CD14-positive monocyte (primary cell): ENCODE measurements at regions not wholly inside any gene's neighbourhood (a gene's known extent, or its start where the extent isn't known, plus 50 kb on each side); places are given as distances from the start of the nearest gene placed in this dataset.

Experiments used
- DNase-seq, 3 donors: peaks; one replicate each; pipeline ENCODE4 v3.0.0-alpha.2; 2011 to 2022
- H2AFZ ChIP-seq: 2 replicates; pipeline ENCODE4 v1.6.0; 2012; ENCODE audit warnings: mild to moderate bottlenecking, low read depth, low read length, inconsistent platforms; ENCODE audit not compliant: insufficient read depth, poor library complexity, severe bottlenecking
- H3K27ac ChIP-seq, 2 donors: 1 replicate in 1 of 2; 2 replicates in 1 of 2; pipeline ENCODE4 v1.5.1; 2012 to 2013; ENCODE audit warnings: low read length in 2 of 2, control low read depth in 1 of 2, inconsistent platforms in 1 of 2, low read depth in 1 of 2, mild to moderate bottlenecking in 1 of 2
- H3K27me3 ChIP-seq, 2 donors: one replicate each; pipeline versions ENCODE4 v1.6.0 to v1.6.1; 2011 to 2013; ENCODE audit warnings: low read length in 2 of 2; ENCODE audit not compliant: control insufficient read depth in 2 of 2, insufficient read depth in 2 of 2
- H3K36me3 ChIP-seq, 2 donors: replicated peaks in 1 of 2; 1 replicate in 1 of 2; 2 replicates in 1 of 2; pipeline versions ENCODE4 v1.5.1 to v1.6.1; 2012 to 2013; ENCODE audit warnings: low read length in 2 of 2, control low read depth in 1 of 2, inconsistent platforms in 1 of 2, mild to moderate bottlenecking in 1 of 2; ENCODE audit not compliant: insufficient read depth in 2 of 2, control insufficient read depth in 1 of 2
- H3K4me1 ChIP-seq, 2 donors: 1 replicate in 1 of 2; 2 replicates in 1 of 2; pipeline versions ENCODE4 v1.5.1 to v1.6.1; 2012 to 2013; ENCODE audit warnings: low read length in 2 of 2, control low read depth in 1 of 2, inconsistent platforms in 1 of 2, mild to moderate bottlenecking in 1 of 2, moderate library complexity in 1 of 2; ENCODE audit not compliant: insufficient read depth in 2 of 2, control insufficient read depth in 1 of 2
- H3K4me2 ChIP-seq: replicated peaks from 2 replicates; pipeline ENCODE3; 2012; ENCODE audit warnings: low read length, moderate library complexity, mild to moderate bottlenecking; ENCODE audit not compliant: poor library complexity, severe bottlenecking; ENCODE audit errors: extremely low read depth
- H3K4me3 ChIP-seq, 3 experiments: fragments of 200-600 bp in 1 of 3; sonication (generic) in 1 of 3; replicated peaks in 1 of 3; 1 replicate in 2 of 3; 2 replicates in 1 of 3; pipeline ENCODE4 v1.5.1; 2011 to 2013; ENCODE audit warnings: low read length in 3 of 3, mild to moderate bottlenecking in 3 of 3, control low read depth in 2 of 3, low read depth in 2 of 3, inconsistent platforms in 1 of 3, moderate library complexity in 1 of 3
- H3K79me2 ChIP-seq: 2 replicates; pipeline ENCODE4 v1.6.0; 2012; ENCODE audit warnings: mild to moderate bottlenecking, control low read depth, inconsistent platforms, low read length, moderate library complexity; ENCODE audit not compliant: insufficient read depth
- H3K9ac ChIP-seq: 2 replicates; pipeline ENCODE4 v1.6.0; 2017; ENCODE audit warnings: low read length, mild to moderate bottlenecking; ENCODE audit not compliant: insufficient read depth, poor library complexity, severe bottlenecking
- H3K9me3 ChIP-seq, 2 donors: replicated peaks in 1 of 2; 1 replicate in 1 of 2; 2 replicates in 1 of 2; pipeline versions ENCODE4 v1.5.1 to v1.6.1; 2012 to 2013; ENCODE audit warnings: low read length in 2 of 2, control low read depth in 1 of 2; ENCODE audit not compliant: control insufficient read depth in 1 of 2, insufficient read depth in 1 of 2
- H4K20me1 ChIP-seq: 2 replicates; pipeline ENCODE4 v1.6.0; 2012; ENCODE audit warnings: mild to moderate bottlenecking, low read length, control low read depth, moderate library complexity; ENCODE audit not compliant: insufficient read depth
- H3K27ac Mint-ChIP-seq, 7 donors: one replicate each; pipeline ENCODE4 v1.8.0; 2020; ENCODE audit warnings: mild to moderate bottlenecking in 7 of 7, mixed read lengths in 7 of 7, moderate library complexity in 6 of 7, inconsistent platforms in 2 of 7
- H3K27me3 Mint-ChIP-seq, 3 donors: one replicate each; pipeline ENCODE4 v1.8.0; 2021 to 2022; ENCODE audit warnings: low read depth in 3 of 3, mild to moderate bottlenecking in 3 of 3, mixed read lengths in 3 of 3, moderate library complexity in 3 of 3, inconsistent platforms in 1 of 3
- H3K36me3 Mint-ChIP-seq, 2 donors: one replicate each; pipeline ENCODE4 v1.8.0; 2020; ENCODE audit warnings: mixed read lengths in 2 of 2, inconsistent platforms in 1 of 2, mild to moderate bottlenecking in 1 of 2
- H3K4me1 Mint-ChIP-seq: one replicate; pipeline ENCODE4 v1.8.0; 2020; ENCODE audit warnings: mild to moderate bottlenecking, mixed read lengths
- H3K4me3 Mint-ChIP-seq, 2 donors: one replicate each; pipeline ENCODE4 v1.8.0; 2020; ENCODE audit warnings: mild to moderate bottlenecking in 2 of 2, mixed read lengths in 2 of 2, moderate library complexity in 1 of 2
- H3K9me3 Mint-ChIP-seq, 7 donors: one replicate each; pipeline ENCODE4 v1.8.0; 2020 to 2022; ENCODE audit warnings: mixed read lengths in 7 of 7, mild to moderate bottlenecking in 6 of 7, moderate library complexity in 6 of 7, inconsistent platforms in 2 of 7
- CTCF ChIP-seq: fragments of 200-600 bp; IDR thresholded peaks from one replicate; pipeline ENCODE4 v1.8.0; 2022; ENCODE audit warnings: antibody characterized with exemption, mild to moderate bottlenecking
- WGBS: methylation state at CpG from one replicate; pipeline ENCODE4 v1.1.5; 2013; ENCODE audit warnings: missing lambda C conversion rate; ENCODE audit not compliant: insufficient coverage; 5-methylcytosine and 5-hydroxymethylcytosine counted together
- intact Hi-C, 2 donors: fragments of 100-400 bp; cut with micrococcal nuclease; formaldehyde crosslinking; loops; one replicate each; pipeline versions ENCODE4 v1.15.0 to v1.15.1; 2023

- no peak overlapping the region for H3K27ac Mint-ChIP-seq
- Histone ChIP-seq H3K27me3 (no peaks in the 10 kb centered on the region), H3K9me3 (no peaks in the 10 kb centered on the region), H3K9ac (no peak overlapping the region), H3K4me1 (no peaks in the 10 kb centered on the region), H3K79me2 (no peaks in the 10 kb centered on the region), H3K36me3 (no peaks in the 10 kb centered on the region), H4K20me1 (no peaks in the 10 kb centered on the region), H3K4me3 (no peak overlapping the region), H3K4me2 (no peak overlapping the region), H2AFZ (no peak overlapping the region), H3K27ac (no peak overlapping the region)
- intact Hi-C loops: no loop called here
- no peak for DNase-seq
- no peak for TF ChIP-seq CTCF
- no peaks in the 10 kb centered on the region for H3K36me3 Mint-ChIP-seq
- H3K9me3 Mint-ChIP-seq: peaks cover 0 to 10% (median 3%) of the 10 kb centered on the region in 7 donors
- no peak overlapping the region for H3K4me3 Mint-ChIP-seq
- no peaks in the 10 kb centered on the region for H3K4me1 Mint-ChIP-seq
- H3K27me3 Mint-ChIP-seq: no peaks in the 10 kb centered on the region
These were observed 123.0 kb upstream of the KCNN2 start for GRCh38 chr5:114238771-114239313.

GRCh38 chr5:114243281-114243971 is 118.4 kb upstream of the KCNN2 start:
- Histone ChIP-seq H3K9me3 (no peaks in the 10 kb centered on the region), H3K4me1 (no peaks in the 10 kb centered on the region), H3K36me3 (no peaks in the 10 kb centered on the region), H3K27me3 (no peaks in the 10 kb centered on the region), H3K27ac (no peak overlapping the region), H3K79me2 (no peaks in the 10 kb centered on the region), H3K4me2 (no peak overlapping the region), H4K20me1 (no peaks in the 10 kb centered on the region), H3K9ac (no peak overlapping the region), H3K4me3 (no peak overlapping the region), H2AFZ (no peak overlapping the region)
- Mint-ChIP-seq H3K4me3 (no peak overlapping the region), H3K36me3 (no peaks in the 10 kb centered on the region), H3K27ac (no peak overlapping the region), H3K9me3 (peaks cover 0 to 5% (median under 1%) of the 10 kb centered on the region in 7 donors), H3K27me3 (no peaks in the 10 kb centered on the region), H3K4me1 (no peaks in the 10 kb centered on the region)
- no peak for TF ChIP-seq CTCF
- intact Hi-C loops: no loop called here
- 87% methylated on average over 3 of the region's 8 CpGs for WGBS
- no peak for DNase-seq
